SU-DHL-6 (cell line): ENCODE measurements at regions not wholly inside any gene's neighbourhood (a gene's known extent, or its start where the extent isn't known, plus 50 kb on each side); places are given as distances from the start of the nearest gene placed in this dataset.
"Not testable (repeated sequence)": the region's sequence is repeated elsewhere in the genome, so short reads cannot be mapped to it uniquely, and the experiment has no call there.

Experiments
- H2AFZ ChIP-seq: fragments of 200-600 bp; sonication (generic); 2 replicates; pipeline ENCODE4 v1.6.1; 2014; ENCODE audit warnings: low read depth, mild to moderate bottlenecking, moderate library complexity, mixed read lengths, antibody characterized with exemption, low read length; ENCODE audit not compliant: severe bottlenecking
- H3F3A ChIP-seq: fragments of 200-600 bp; shearing (Covaris generic); 2 replicates; pipeline ENCODE4 v1.6.0; 2016; ENCODE audit warnings: antibody characterized with exemption, mild to moderate bottlenecking; ENCODE audit not compliant: insufficient read depth
- H3K27ac ChIP-seq: fragments of 200-600 bp; sonication (generic); 2 replicates; pipeline ENCODE4 v1.5.1; 2016; ENCODE audit warnings: low read depth, mild to moderate bottlenecking, low read length, moderate library complexity, mixed read lengths
- H3K27me3 ChIP-seq: fragments of 200-600 bp; sonication (generic), shearing (Covaris generic); 2 replicates; pipeline ENCODE4 v1.6.0; 2014; ENCODE audit warnings: mild to moderate bottlenecking, low read length
- H3K36me3 ChIP-seq: fragments of 200-600 bp; sonication (generic); 2 replicates; pipeline ENCODE4 v1.6.1; 2014; ENCODE audit warnings: mild to moderate bottlenecking, low read length, mixed read lengths
- H3K4me2 ChIP-seq: fragments of 300-600, 200-600 bp; shearing (Covaris generic), sonication (generic); 2 replicates; pipeline ENCODE4 v1.6.0; 2014; ENCODE audit warnings: low read length, low read depth, mild to moderate bottlenecking; ENCODE audit not compliant: poor library complexity, severe bottlenecking
- H3K4me3 ChIP-seq: fragments of 200-600 bp; sonication (generic); 2 replicates; pipeline ENCODE4 v1.5.1; 2014; ENCODE audit warnings: antibody characterized with exemption, low read length, mild to moderate bottlenecking, mixed read lengths; ENCODE audit not compliant: insufficient read depth, poor library complexity, severe bottlenecking
- H3K79me2 ChIP-seq: fragments of 200-600 bp; sonication (generic); 2 replicates; pipeline ENCODE4 v1.6.1; 2014; ENCODE audit warnings: mild to moderate bottlenecking, low read length, moderate library complexity; ENCODE audit not compliant: insufficient read depth
- H3K9ac ChIP-seq: fragments of 200-600 bp; sonication (generic); 2 replicates; pipeline ENCODE4 v1.7.0; 2014; ENCODE audit warnings: mild to moderate bottlenecking, low read length
- H3K9me2 ChIP-seq: fragments of 200-600 bp; sonication (generic); replicated peaks from 2 replicates; pipeline ENCODE4 v1.6.1; 2014; ENCODE audit warnings: low read length; ENCODE audit not compliant: insufficient read depth
- H3K9me3 ChIP-seq: fragments of 200-600 bp; sonication (generic); 2 replicates; pipeline ENCODE4 v1.6.1; 2014; ENCODE audit warnings: low read length, mixed read lengths; ENCODE audit not compliant: insufficient read depth
- H4K20me1 ChIP-seq: fragments of 200-600 bp; sonication (generic); 2 replicates; pipeline ENCODE4 v1.6.1; 2014; ENCODE audit warnings: low read depth, mild to moderate bottlenecking, antibody characterized with exemption, low read length, moderate library complexity, mixed read lengths
- EZH2phosphoT487 ChIP-seq: fragments of 200-600 bp; sonication (generic), shearing (Covaris generic); conservative IDR thresholded peaks from 2 replicates; pipeline ENCODE4 v1.6.1; 2018; ENCODE audit warnings: mild to moderate bottlenecking, antibody characterized with exemption, low read length, moderate library complexity, mixed read lengths
- TF ChIP-seq, protein P1 (sequence below): fragments of 200-600 bp; sonication (generic); IDR thresholded peaks from one replicate; pipeline ENCODE4 v1.5.1; 2017; ENCODE audit warnings: antibody characterized with exemption, mild to moderate bottlenecking, low read length, moderate library complexity; ENCODE audit not compliant: insufficient read depth, poor library complexity, severe bottlenecking

DNA sequence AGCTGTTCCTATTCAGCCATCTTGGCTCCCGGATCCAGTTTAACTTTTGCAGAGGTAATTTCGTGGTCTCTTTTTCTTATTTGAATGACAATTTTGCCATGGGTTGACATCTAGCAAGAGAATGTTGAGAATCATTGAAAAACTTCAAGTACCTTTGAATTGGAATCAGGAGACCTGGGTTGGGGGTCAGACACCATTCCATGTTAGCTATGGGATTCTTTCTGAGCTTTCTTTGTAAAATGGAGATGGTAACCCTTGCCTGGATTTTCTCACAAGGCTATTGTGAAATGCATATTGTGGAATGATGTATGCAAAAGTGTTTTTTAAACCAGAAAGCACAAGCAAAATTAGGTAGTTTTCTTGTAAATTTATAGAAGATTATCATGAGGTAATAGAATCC, 79.1 kb upstream of the HAND2 start:
- no peaks in the 10 kb centered on the region for H3K36me3 ChIP-seq
- H3K9me2 ChIP-seq, result no peaks in the 10 kb centered on the region
- no peak overlapping the region for H3K27ac ChIP-seq
- no peaks in the 10 kb centered on the region for H3K9me3 ChIP-seq
- no peak for TF ChIP-seq EZH2phosphoT487
- TF ChIP-seq, protein P1, sequence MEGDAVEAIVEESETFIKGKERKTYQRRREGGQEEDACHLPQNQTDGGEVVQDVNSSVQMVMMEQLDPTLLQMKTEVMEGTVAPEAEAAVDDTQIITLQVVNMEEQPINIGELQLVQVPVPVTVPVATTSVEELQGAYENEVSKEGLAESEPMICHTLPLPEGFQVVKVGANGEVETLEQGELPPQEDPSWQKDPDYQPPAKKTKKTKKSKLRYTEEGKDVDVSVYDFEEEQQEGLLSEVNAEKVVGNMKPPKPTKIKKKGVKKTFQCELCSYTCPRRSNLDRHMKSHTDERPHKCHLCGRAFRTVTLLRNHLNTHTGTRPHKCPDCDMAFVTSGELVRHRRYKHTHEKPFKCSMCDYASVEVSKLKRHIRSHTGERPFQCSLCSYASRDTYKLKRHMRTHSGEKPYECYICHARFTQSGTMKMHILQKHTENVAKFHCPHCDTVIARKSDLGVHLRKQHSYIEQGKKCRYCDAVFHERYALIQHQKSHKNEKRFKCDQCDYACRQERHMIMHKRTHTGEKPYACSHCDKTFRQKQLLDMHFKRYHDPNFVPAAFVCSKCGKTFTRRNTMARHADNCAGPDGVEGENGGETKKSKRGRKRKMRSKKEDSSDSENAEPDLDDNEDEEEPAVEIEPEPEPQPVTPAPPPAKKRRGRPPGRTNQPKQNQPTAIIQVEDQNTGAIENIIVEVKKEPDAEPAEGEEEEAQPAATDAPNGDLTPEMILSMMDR, result no peak
- H3F3A ChIP-seq, result no peaks in the 10 kb centered on the region
- no peak overlapping the region for H3K4me2 ChIP-seq
- H4K20me1 ChIP-seq, result no peaks in the 10 kb centered on the region
- H3K4me3 ChIP-seq, result no peak overlapping the region
- no peak overlapping the region for H2AFZ ChIP-seq
- H3K9ac ChIP-seq, result no peak overlapping the region
- no peaks in the 10 kb centered on the region for H3K79me2 ChIP-seq
- H3K27me3 ChIP-seq, result no peaks in the 10 kb centered on the region

DNA sequence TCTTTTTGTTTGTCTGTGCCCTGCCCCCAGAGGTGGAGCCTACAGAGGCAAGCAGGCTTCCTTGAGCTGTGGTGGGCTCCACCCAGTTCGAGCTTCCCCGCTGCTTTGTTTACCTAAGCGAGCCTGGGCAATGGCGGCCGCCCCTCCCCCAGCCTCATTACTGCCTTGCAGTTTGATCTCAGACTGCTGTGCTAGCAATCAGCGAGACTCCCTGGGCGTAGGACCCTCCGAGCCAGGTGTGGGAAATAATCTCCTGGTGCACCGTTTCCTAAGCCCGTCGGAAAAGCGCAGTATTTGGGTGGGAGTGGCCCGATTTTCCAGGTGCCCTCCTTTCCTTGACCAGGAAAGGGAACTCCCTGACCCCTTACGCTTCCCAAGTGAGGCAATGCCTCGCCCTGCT, 78.6 kb upstream of the HAND2 start:
- not testable (repeated sequence) for H3F3A ChIP-seq, H3K4me3 ChIP-seq, H3K36me3 ChIP-seq, H3K9ac ChIP-seq, H3K4me2 ChIP-seq, H3K27ac ChIP-seq, H3K9me2 ChIP-seq, H3K27me3 ChIP-seq, H2AFZ ChIP-seq, H3K9me3 ChIP-seq, H4K20me1 ChIP-seq, H3K79me2 ChIP-seq

DNA sequence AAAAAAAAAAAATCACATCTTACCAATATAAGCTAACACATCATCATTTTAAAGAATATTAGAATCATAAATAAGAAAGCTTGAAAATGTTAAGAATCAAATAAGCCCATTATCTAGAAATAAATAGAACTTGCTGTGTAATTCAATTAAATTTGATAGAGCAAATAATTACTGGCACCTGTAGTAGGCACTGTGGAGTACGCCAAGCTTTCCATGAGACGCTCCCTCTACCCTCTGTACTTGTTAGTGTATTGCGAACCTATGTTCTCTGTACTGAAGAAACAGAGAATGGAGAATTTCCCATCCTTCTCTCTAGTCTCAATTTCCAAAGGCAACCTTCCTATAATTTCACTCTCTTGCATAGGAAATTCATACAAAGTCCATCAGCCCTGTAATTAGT, 61.7 kb upstream of the HAND2 start:
- Histone ChIP-seq H3K9ac (no peak overlapping the region), H3K36me3 (no peaks in the 10 kb centered on the region), H3K27me3 (no peaks in the 10 kb centered on the region), H3K9me3 (no peaks in the 10 kb centered on the region), H2AFZ (no peak overlapping the region), H3F3A (no peaks in the 10 kb centered on the region), H3K27ac (no peak overlapping the region), H4K20me1 (no peaks in the 10 kb centered on the region), H3K4me3 (no peak overlapping the region), H3K79me2 (no peaks in the 10 kb centered on the region), H3K4me2 (no peak overlapping the region), H3K9me2 (no peaks in the 10 kb centered on the region)
- no peak for TF ChIP-seq EZH2phosphoT487
- TF ChIP-seq, protein P1, result no peak

DNA sequence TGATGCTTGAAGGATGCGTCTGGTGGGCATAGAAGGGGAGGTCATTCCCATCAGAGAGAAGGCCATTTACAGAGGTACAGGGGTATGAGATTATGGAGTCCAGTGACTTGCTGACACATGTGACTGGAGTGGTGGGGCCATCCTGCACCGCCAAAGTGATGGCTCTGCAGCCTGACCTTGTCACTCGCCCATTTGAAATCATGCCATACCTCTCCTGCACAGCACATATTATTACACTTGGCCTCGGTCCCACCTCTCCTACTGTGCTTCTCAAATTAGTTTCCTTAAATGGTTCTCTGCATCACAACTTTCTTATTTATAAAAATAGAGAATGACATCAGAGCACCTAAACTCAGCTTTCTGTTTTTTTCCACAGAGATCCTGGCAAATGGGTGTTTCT, 60.7 kb upstream of the HAND2 start:
- no peaks in the 10 kb centered on the region for H3K27me3 ChIP-seq
- no peaks in the 10 kb centered on the region for H3K36me3 ChIP-seq
- no peak overlapping the region for H3K4me2 ChIP-seq
- no peaks in the 10 kb centered on the region for H3K9me3 ChIP-seq
- H3K27ac ChIP-seq, result no peak overlapping the region
- H3F3A ChIP-seq, result no peaks in the 10 kb centered on the region
- H3K9ac ChIP-seq, result no peak overlapping the region
- H4K20me1 ChIP-seq, result no peaks in the 10 kb centered on the region
- no peak for TF ChIP-seq EZH2phosphoT487
- TF ChIP-seq, protein P1, result no peak
- H3K4me3 ChIP-seq, result no peak overlapping the region
- H2AFZ ChIP-seq, result no peak overlapping the region
- no peaks in the 10 kb centered on the region for H3K9me2 ChIP-seq
- no peaks in the 10 kb centered on the region for H3K79me2 ChIP-seq
